IMR-90 (cell line): ENCODE measurements at regions not wholly inside any gene's neighbourhood (a gene's known extent, or its start where the extent isn't known, plus 50 kb on each side); places are given as distances from the start of the nearest gene placed in this dataset.

ENCODE experiments used
- BHLHE40 ChIP-seq: fragments of 150-350 bp; IDR thresholded peaks from 2 replicates; pipeline ENCODE4 v1.6.1; 2016; ENCODE audit warnings: mild to moderate bottlenecking, low read depth, low read length
- CEBPB ChIP-seq: IDR thresholded peaks from 2 replicates; pipeline ENCODE4 v1.6.1; 2012; ENCODE audit warnings: low read depth, low read length, improper control_type of control experiment
- CHD1 ChIP-seq: IDR thresholded peaks from 2 replicates; pipeline ENCODE4 v1.6.1; 2012; ENCODE audit warnings: low read depth, low read length, improper control_type of control experiment
- CTCF ChIP-seq: conservative IDR thresholded peaks from 2 replicates; pipeline ENCODE4 v1.5.1; 2012; ENCODE audit warnings: mild to moderate bottlenecking, low read depth, low read length, improper control_type of control experiment
- ELK1 ChIP-seq: fragments of 150-350 bp; IDR thresholded peaks from 2 replicates; pipeline ENCODE4 v1.6.1; 2016; ENCODE audit warnings: low read depth, mild to moderate bottlenecking, low read length, moderate library complexity, borderline replicate concordance
- FOS ChIP-seq: fragments of 150-350 bp; IDR thresholded peaks from 2 replicates; pipeline ENCODE4 v1.6.1; 2016; ENCODE audit warnings: low read depth, low read length
- MAFK ChIP-seq: IDR thresholded peaks from 2 replicates; pipeline ENCODE4 v1.6.1; 2012; ENCODE audit warnings: low read depth, low read length, improper control_type of control experiment
- MAZ ChIP-seq: IDR thresholded peaks from 2 replicates; pipeline ENCODE4 v1.6.1; 2012; ENCODE audit warnings: low read depth, mild to moderate bottlenecking, low read length, improper control_type of control experiment, moderate library complexity, borderline replicate concordance
- MXI1 ChIP-seq: IDR thresholded peaks from 2 replicates; pipeline ENCODE4 v1.6.1; 2012; ENCODE audit warnings: low read depth, mild to moderate bottlenecking, low read length, moderate library complexity, borderline replicate concordance
- POLR2A ChIP-seq: IDR thresholded peaks from 2 replicates; pipeline ENCODE4 v1.6.1; 2012; ENCODE audit warnings: mild to moderate bottlenecking, low read depth, low read length
- RAD21 ChIP-seq: IDR thresholded peaks from 2 replicates; pipeline ENCODE4 v1.6.1; 2012; ENCODE audit warnings: low read length, improper control_type of control experiment
- RCOR1 ChIP-seq: IDR thresholded peaks from 2 replicates; pipeline ENCODE4 v1.6.1; 2012; ENCODE audit warnings: mild to moderate bottlenecking, low read length, improper control_type of control experiment; ENCODE audit not compliant: insufficient replicate concordance
- RFX5 ChIP-seq: IDR thresholded peaks from 2 replicates; pipeline ENCODE4 v1.8.0; 2012; ENCODE audit warnings: low read depth, mild to moderate bottlenecking, low read length, moderate library complexity
- SMC3 ChIP-seq: fragments of 150-350 bp; IDR thresholded peaks from 2 replicates; pipeline ENCODE4 v1.6.1; 2016; ENCODE audit warnings: low read depth, mild to moderate bottlenecking, antibody characterized with exemption, low read length, moderate library complexity

GRCh38 chr3:96712792-96713191, 101.6 kb upstream of the EPHA6 start:
- TF ChIP-seq RFX5 (no peak), CTCF (no peak), POLR2A (no peak), MAFK (no peak), FOS (no peak), CEBPB (no peak), SMC3 (no peak), RAD21 (no peak), MAZ (no peak), CHD1 (no peak), RCOR1 (no peak), MXI1 (no peak), ELK1 (no peak), BHLHE40 (no peak)
